ENCODE measurements at regions not wholly inside any gene's neighbourhood (a gene's known extent, or its start where the extent isn't known, plus 50 kb on each side); places are given as distances from the start of the nearest gene placed in this dataset.

- intact Hi-C loops (cut with DNase I; ENCODE audit: low total_unique reads) = no loop called here
- DNase-seq (ENCODE audit: low spot score in 2 of 2) = no peak
- no peak for TF ChIP-seq CTCF (IDR thresholded peaks at IDR 0.05)
- 83 to 84% methylated on average over 20 to 22 of the region's 22 CpGs for WGBS, 2 donors
- H3K4me3 ChIP-seq (ENCODE audit: low read depth, poor library complexity, severe bottlenecking) = no peak overlapping the region
Observed at GRCh38 chr20:50281831-50282591, 91.4 kb downstream of the CEBPB start.

GRCh38 chr20:50282592-50283241, 92.1 kb downstream of the CEBPB start:
- WGBS, 2 donors = 74 to 83% methylated on average over 17 of the region's 17 CpGs
- H3K4me3 ChIP-seq (ENCODE audit: low read depth, poor library complexity, severe bottlenecking) = no peak overlapping the region
- TF ChIP-seq CTCF (IDR thresholded peaks at IDR 0.05) (no peak), POLR2A (IDR thresholded peaks at IDR 0.05) (no peak)
- intact Hi-C loops (cut with DNase I; ENCODE audit: low total_unique reads) = no loop called here
- DNase-seq (ENCODE audit: low spot score in 2 of 2) = no peak

GRCh38 chr20:50283370-50283769, 92.7 kb downstream of the CEBPB start:
- H3K4me3 ChIP-seq (ENCODE audit: low read depth, poor library complexity, severe bottlenecking) = no peak overlapping the region
- no peak for TF ChIP-seq POLR2A (IDR thresholded peaks at IDR 0.05)
- TF ChIP-seq CTCF (IDR thresholded peaks at IDR 0.05) = no peak
- intact Hi-C loops (cut with DNase I; ENCODE audit: low total_unique reads) = no loop called here
- DNase-seq (ENCODE audit: low spot score in 2 of 2) = no peak
- 74 to 86% methylated on average over 7 of the region's 7 CpGs for WGBS, 2 donors

- intact Hi-C loops (cut with DNase I; ENCODE audit: low total_unique reads) = no loop called here
- 58 to 63% methylated on average over 21 to 23 of the region's 24 CpGs for WGBS, 2 donors
- peak; percentile 83 to 95 for DNase-seq (ENCODE audit: low spot score in 2 of 2)
- TF ChIP-seq CTCF (IDR thresholded peaks at IDR 0.05) (no peak), POLR2A (IDR thresholded peaks at IDR 0.05) (no peak)
- H3K4me3 ChIP-seq (ENCODE audit: low read depth, poor library complexity, severe bottlenecking) = no peak overlapping the region
Observed at GRCh38 chr20:50283922-50284810, 93.5 kb downstream of the CEBPB start.

- intact Hi-C loops (cut with DNase I; ENCODE audit: low total_unique reads) = no loop called here
- TF ChIP-seq CTCF (IDR thresholded peaks at IDR 0.05) = no peak
- TF ChIP-seq POLR2A (IDR thresholded peaks at IDR 0.05) = no peak
- H3K4me3 ChIP-seq (ENCODE audit: low read depth, poor library complexity, severe bottlenecking) = no peak overlapping the region
- WGBS, 2 donors = 59 to 74% methylated on average over 10 of the region's 10 CpGs
- DNase-seq (ENCODE audit: low spot score in 2 of 2) = peak in 1 of 2 donors; percentile 89
Observed at GRCh38 chr20:50284811-50285375, 94.3 kb downstream of the CEBPB start.

All from lower leg skin (tissue), 4 donors.